HUES64 (cell line): ENCODE measurements at regions not wholly inside any gene's neighbourhood (a gene's known extent, or its start where the extent isn't known, plus 50 kb on each side); places are given as distances from the start of the nearest gene placed in this dataset.

Source experiments
- H3K27ac ChIP-seq: 2 replicates; pipeline ENCODE4 v1.7.0; 2013; ENCODE audit warnings: low read depth, low read length, inconsistent platforms
- H3K27me3 ChIP-seq: 2 replicates; pipeline ENCODE4 v1.6.1; 2013; ENCODE audit warnings: mild to moderate bottlenecking, low read length; ENCODE audit not compliant: insufficient read depth
- H3K36me3 ChIP-seq: 2 replicates; pipeline ENCODE4 v1.6.1; 2013; ENCODE audit warnings: mild to moderate bottlenecking, low read length; ENCODE audit not compliant: insufficient read depth
- H3K4me1 ChIP-seq: 2 replicates; pipeline ENCODE4 v1.6.1; 2013; ENCODE audit warnings: mild to moderate bottlenecking, low read length, moderate library complexity; ENCODE audit not compliant: insufficient read depth
- H3K4me3 ChIP-seq: 2 replicates; pipeline ENCODE4 v1.5.1; 2013; ENCODE audit warnings: mild to moderate bottlenecking, low read length, moderate library complexity
- H3K9ac ChIP-seq: 2 replicates; pipeline ENCODE4 v1.6.1; 2013; ENCODE audit warnings: mild to moderate bottlenecking, low read depth, low read length
- H3K9me3 ChIP-seq: 2 replicates; pipeline ENCODE4 v1.6.1; 2013; ENCODE audit warnings: low read depth, low read length; ENCODE audit not compliant: insufficient read depth
- WGBS: fragments of 150-250, 120-280 bp; methylation state at CpG from one replicate; pipeline ENCODE4 v1.1.7; 2013; ENCODE audit warnings: missing lambda C conversion rate; 5-methylcytosine and 5-hydroxymethylcytosine counted together

- Histone ChIP-seq H3K9me3 (no peaks in the 10 kb centered on the region), H3K9ac (no peak overlapping the region), H3K27me3 (no peaks in the 10 kb centered on the region), H3K36me3 (no peaks in the 10 kb centered on the region), H3K4me1 (no peaks in the 10 kb centered on the region), H3K27ac (no peak overlapping the region), H3K4me3 (no peak overlapping the region)
- WGBS: 95% methylated on average over 1 of the region's 1 CpG
Observed at GRCh38 chr3:68116580-68116979, 462.2 kb upstream of the SUCLG2 start.

GRCh38 chr3:68103811-68104210 lies 449.4 kb upstream of the SUCLG2 start:
- H3K36me3 ChIP-seq: no peaks in the 10 kb centered on the region
- no peaks in the 10 kb centered on the region for H3K27me3 ChIP-seq
- H3K27ac ChIP-seq: no peak overlapping the region
- no peak overlapping the region for H3K4me3 ChIP-seq
- H3K9ac ChIP-seq: no peak overlapping the region
- 90% methylated on average over 1 of the region's 1 CpG for WGBS
- no peaks in the 10 kb centered on the region for H3K4me1 ChIP-seq
- H3K9me3 ChIP-seq: 0 out of 2 replicates have a peak, but pooled peaks cover 3% of the 10 kb centered on the region

- no peaks in the 10 kb centered on the region for H3K27me3 ChIP-seq
- H3K9me3 ChIP-seq: no peaks in the 10 kb centered on the region
- no peak overlapping the region for H3K4me3 ChIP-seq
- no peak overlapping the region for H3K27ac ChIP-seq
- H3K36me3 ChIP-seq: no peaks in the 10 kb centered on the region
- no peaks in the 10 kb centered on the region for H3K4me1 ChIP-seq
- H3K9ac ChIP-seq: no peak overlapping the region
- WGBS: 88% methylated on average over 1 of the region's 1 CpG
Observed at GRCh38 chr3:68090571-68090970, 436.2 kb upstream of the SUCLG2 start.

- Histone ChIP-seq H3K27me3 (no peaks in the 10 kb centered on the region), H3K27ac (no peak overlapping the region), H3K9ac (no peak overlapping the region), H3K9me3 (no peaks in the 10 kb centered on the region), H3K36me3 (no peaks in the 10 kb centered on the region), H3K4me1 (no peaks in the 10 kb centered on the region), H3K4me3 (no peak overlapping the region)
- WGBS: 94% methylated on average over 3 of the region's 3 CpGs
Observed at GRCh38 chr3:68089572-68090011, 435.2 kb upstream of the SUCLG2 start.

GRCh38 chr3:68088636-68089035 lies 434.2 kb upstream of the SUCLG2 start:
- Histone ChIP-seq H3K4me3 (no peak overlapping the region), H3K9me3 (no peaks in the 10 kb centered on the region), H3K9ac (no peak overlapping the region), H3K27me3 (no peaks in the 10 kb centered on the region), H3K36me3 (no peaks in the 10 kb centered on the region), H3K27ac (no peak overlapping the region), H3K4me1 (no peaks in the 10 kb centered on the region)
- 93% methylated on average over 3 of the region's 3 CpGs for WGBS

GRCh38 chr3:68088216-68088615 lies 433.8 kb upstream of the SUCLG2 start:
- no peak overlapping the region for H3K9ac ChIP-seq
- no peaks in the 10 kb centered on the region for H3K36me3 ChIP-seq
- H3K9me3 ChIP-seq: no peaks in the 10 kb centered on the region
- H3K4me1 ChIP-seq: no peaks in the 10 kb centered on the region
- H3K27me3 ChIP-seq: no peaks in the 10 kb centered on the region
- H3K4me3 ChIP-seq: no peak overlapping the region
- H3K27ac ChIP-seq: no peak overlapping the region
- WGBS: 80% methylated on average over 3 of the region's 3 CpGs

GRCh38 chr3:68072062-68072461 lies 417.6 kb upstream of the SUCLG2 start:
- Histone ChIP-seq H3K27ac (no peak overlapping the region), H3K4me3 (no peak overlapping the region), H3K27me3 (no peaks in the 10 kb centered on the region), H3K9ac (no peak overlapping the region), H3K9me3 (peaks cover 20% of the 10 kb centered on the region), H3K4me1 (no peaks in the 10 kb centered on the region), H3K36me3 (no peaks in the 10 kb centered on the region)
- WGBS: 92% methylated on average over 3 of the region's 3 CpGs

GRCh38 chr3:68070186-68070585 lies 415.8 kb upstream of the SUCLG2 start:
- Histone ChIP-seq H3K9me3 (peaks cover 20% of the 10 kb centered on the region), H3K4me1 (no peaks in the 10 kb centered on the region), H3K27me3 (no peaks in the 10 kb centered on the region), H3K9ac (no peak overlapping the region), H3K36me3 (no peaks in the 10 kb centered on the region), H3K27ac (no peak overlapping the region), H3K4me3 (no peak overlapping the region)
- WGBS: 83% methylated on average over 2 of the region's 2 CpGs

GRCh38 chr3:68067314-68067713 lies 412.9 kb upstream of the SUCLG2 start:
- Histone ChIP-seq H3K36me3 (no peaks in the 10 kb centered on the region), H3K27me3 (no peaks in the 10 kb centered on the region), H3K9ac (no peak overlapping the region), H3K9me3 (peaks cover 14% of the 10 kb centered on the region), H3K27ac (no peak overlapping the region), H3K4me1 (no peaks in the 10 kb centered on the region), H3K4me3 (no peak overlapping the region)
- 94% methylated on average over 1 of the region's 1 CpG for WGBS

GRCh38 chr3:68062926-68063325 lies 408.5 kb upstream of the SUCLG2 start:
- Histone ChIP-seq H3K4me1 (no peaks in the 10 kb centered on the region), H3K9ac (no peak overlapping the region), H3K36me3 (no peaks in the 10 kb centered on the region), H3K9me3 (no peaks in the 10 kb centered on the region), H3K27ac (no peak overlapping the region), H3K4me3 (no peak overlapping the region), H3K27me3 (no peaks in the 10 kb centered on the region)
- 75% methylated on average over 5 of the region's 5 CpGs for WGBS

- WGBS: 75% methylated on average over 5 of the region's 5 CpGs
- H3K9ac ChIP-seq: no peak overlapping the region
- H3K4me3 ChIP-seq: no peak overlapping the region
- H3K27ac ChIP-seq: no peak overlapping the region
- H3K4me1 ChIP-seq: no peaks in the 10 kb centered on the region
- no peaks in the 10 kb centered on the region for H3K36me3 ChIP-seq
- no peaks in the 10 kb centered on the region for H3K9me3 ChIP-seq
- H3K27me3 ChIP-seq: no peaks in the 10 kb centered on the region
Observed at GRCh38 chr3:68060910-68061309, 406.5 kb upstream of the SUCLG2 start.

- Histone ChIP-seq H3K4me1 (no peaks in the 10 kb centered on the region), H3K36me3 (no peaks in the 10 kb centered on the region), H3K9me3 (no peaks in the 10 kb centered on the region), H3K9ac (no peak overlapping the region), H3K4me3 (no peak overlapping the region), H3K27ac (no peak overlapping the region), H3K27me3 (no peaks in the 10 kb centered on the region)
- 66% methylated on average over 3 of the region's 3 CpGs for WGBS
Observed at GRCh38 chr3:68060191-68060590, 405.8 kb upstream of the SUCLG2 start.
